Umbilical cord (tissue), 1 donor: ENCODE measurements at regions not wholly inside any gene's neighbourhood (a gene's known extent, or its start where the extent isn't known, plus 50 kb on each side); places are given as distances from the start of the nearest gene placed in this dataset.

Source experiments
- DNase-seq: peaks from one replicate; pipeline ENCODE4 v3.0.0-alpha.2; 2015; ENCODE audit warnings: low spot score

- DNase-seq, result peak; percentile 43
These were observed 231.7 kb upstream of the AJAP1 start for GRCh38 chr1:4422504-4423289.

- no peak for DNase-seq
These were observed 230.2 kb upstream of the AJAP1 start for GRCh38 chr1:4424254-4424653.

DNA sequence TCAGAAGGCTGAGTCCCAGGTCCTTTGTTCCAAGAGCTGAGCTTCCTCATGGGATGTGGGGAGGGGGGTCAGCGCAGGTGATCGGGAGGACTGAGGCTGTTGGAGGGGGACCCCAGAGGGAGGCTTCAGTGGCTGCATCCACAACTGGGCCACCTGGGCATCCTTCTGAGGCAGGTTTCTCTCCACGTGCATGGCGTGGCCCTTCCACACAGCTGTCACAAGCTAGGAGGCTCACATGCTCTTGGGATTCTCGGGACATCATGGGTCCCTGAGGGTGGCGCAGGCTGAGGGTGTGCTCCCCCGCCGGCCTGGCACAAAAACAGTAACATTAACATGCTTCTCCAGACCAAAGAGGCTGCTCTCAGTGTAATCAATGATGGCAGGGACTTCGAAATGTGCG lies 229.6 kb upstream of the AJAP1 start:
- DNase-seq, result no peak

GRCh38 chr1:4425892-4426291 lies 228.5 kb upstream of the AJAP1 start:
- no peak for DNase-seq

- DNase-seq, result no peak
These were observed 225.7 kb upstream of the AJAP1 start for GRCh38 chr1:4428711-4429110.

GRCh38 chr1:4430406-4431365 lies 223.7 kb upstream of the AJAP1 start:
- DNase-seq, result no peak

- no peak for DNase-seq
These were observed 222.9 kb upstream of the AJAP1 start for GRCh38 chr1:4431491-4431890.

GRCh38 chr1:4433075-4433474 lies 221.3 kb upstream of the AJAP1 start:
- no peak for DNase-seq

DNA sequence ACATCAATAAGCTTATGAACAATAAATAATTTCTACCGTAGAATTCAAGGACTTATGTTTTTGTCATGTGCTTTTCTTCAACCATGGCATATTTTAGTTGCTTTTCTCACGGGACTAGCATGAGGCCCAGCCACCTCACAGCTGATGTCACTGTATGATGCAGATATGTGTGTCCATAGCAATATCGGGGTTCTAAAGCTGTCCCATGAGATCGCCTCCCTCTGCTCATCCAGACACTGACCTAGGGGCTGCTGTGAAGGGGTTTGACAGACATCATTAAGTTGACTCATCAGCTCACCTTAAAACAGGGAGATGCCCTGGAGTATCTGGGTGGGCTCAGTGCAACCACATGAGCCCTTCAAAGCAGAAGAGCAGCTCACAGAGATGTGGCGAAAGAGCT lies 210.3 kb upstream of the AJAP1 start:
- DNase-seq, result no peak

GRCh38 chr1:4447778-4448420 lies 206.5 kb upstream of the AJAP1 start:
- no peak for DNase-seq

DNA sequence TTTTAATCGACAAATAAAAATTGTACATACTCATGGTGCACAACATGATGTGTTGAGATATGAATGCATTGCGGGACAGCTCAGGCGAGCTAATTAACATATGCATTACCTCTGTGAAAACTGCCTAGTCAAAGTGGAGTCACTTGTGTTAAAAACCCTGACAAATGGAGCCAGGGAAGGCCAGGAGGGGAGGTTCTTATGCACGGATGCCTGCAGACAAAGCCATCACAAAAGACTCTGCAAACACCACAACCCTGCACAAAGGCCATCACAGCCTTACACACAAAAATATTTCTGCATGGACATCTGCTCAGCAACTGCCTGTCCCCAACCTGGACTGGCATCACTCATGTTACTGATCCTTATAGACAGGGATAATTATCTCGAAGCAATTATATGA lies 204.4 kb upstream of the AJAP1 start:
- no peak for DNase-seq

DNA sequence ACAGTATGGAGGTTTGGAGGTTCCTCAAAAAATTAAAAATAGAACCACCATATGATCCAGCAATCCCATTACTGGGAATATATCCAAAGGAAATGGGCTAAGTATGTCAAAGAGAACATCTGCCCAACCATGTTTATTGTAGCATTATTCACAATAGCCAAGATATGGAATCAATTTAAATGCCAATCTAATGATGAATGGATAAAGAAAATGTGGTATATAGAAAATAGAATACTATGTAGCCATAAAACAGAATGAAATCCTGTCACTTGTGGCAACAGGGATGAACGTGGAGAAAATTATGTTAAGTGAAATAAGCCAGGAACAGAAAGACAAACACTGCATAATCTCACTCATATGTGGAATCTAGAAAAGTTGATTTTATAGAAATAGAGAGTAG lies 201.7 kb upstream of the AJAP1 start:
- peak; percentile 27 for DNase-seq

GRCh38 chr1:4460052-4460451 lies 194.4 kb upstream of the AJAP1 start:
- DNase-seq, result no peak

GRCh38 chr1:4460651-4461050 lies 193.8 kb upstream of the AJAP1 start:
- no peak for DNase-seq

- DNase-seq, result no peak
These were observed 192.6 kb upstream of the AJAP1 start for GRCh38 chr1:4461726-4462290.

DNA sequence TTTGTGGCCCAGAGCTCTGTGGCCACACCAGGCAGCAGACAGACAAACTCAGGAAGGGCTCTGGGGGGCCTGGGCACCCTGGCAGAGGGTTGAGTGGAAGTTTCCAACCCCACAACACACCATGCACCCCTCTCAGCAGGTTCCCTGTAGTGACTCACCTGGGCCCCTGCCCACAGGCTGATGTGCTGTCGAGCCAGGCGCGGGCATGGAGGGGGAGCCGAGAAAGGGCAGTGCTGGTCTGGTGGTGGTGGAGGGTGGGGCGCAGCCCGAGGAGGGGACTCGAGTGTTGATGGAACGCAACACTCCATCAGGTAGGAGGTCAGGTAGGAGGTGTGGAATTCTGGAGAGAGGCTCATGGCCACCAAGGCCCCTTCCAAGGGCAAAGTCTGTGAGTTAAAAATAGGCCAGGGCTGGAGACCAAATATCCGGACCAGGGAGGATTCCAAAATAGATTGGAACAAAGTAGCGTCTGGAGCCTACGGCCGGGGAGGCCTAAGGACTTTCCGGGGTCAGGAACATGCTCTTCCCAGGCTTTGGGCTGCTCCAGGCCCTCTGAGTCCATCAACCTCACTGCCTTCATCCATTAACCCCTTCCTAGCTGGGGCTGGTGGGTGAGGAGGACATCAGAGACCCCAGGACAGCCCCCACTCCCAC lies 191.5 kb upstream of the AJAP1 start:
- no peak for DNase-seq

- no peak for DNase-seq
These were observed 190.8 kb upstream of the AJAP1 start for GRCh38 chr1:4463631-4464030.

GRCh38 chr1:4464478-4464877 lies 189.9 kb upstream of the AJAP1 start:
- DNase-seq, result no peak

GRCh38 chr1:4467241-4467640 lies 187.2 kb upstream of the AJAP1 start:
- no peak for DNase-seq

GRCh38 chr1:4468386-4468785 lies 186.0 kb upstream of the AJAP1 start:
- no peak for DNase-seq

DNA sequence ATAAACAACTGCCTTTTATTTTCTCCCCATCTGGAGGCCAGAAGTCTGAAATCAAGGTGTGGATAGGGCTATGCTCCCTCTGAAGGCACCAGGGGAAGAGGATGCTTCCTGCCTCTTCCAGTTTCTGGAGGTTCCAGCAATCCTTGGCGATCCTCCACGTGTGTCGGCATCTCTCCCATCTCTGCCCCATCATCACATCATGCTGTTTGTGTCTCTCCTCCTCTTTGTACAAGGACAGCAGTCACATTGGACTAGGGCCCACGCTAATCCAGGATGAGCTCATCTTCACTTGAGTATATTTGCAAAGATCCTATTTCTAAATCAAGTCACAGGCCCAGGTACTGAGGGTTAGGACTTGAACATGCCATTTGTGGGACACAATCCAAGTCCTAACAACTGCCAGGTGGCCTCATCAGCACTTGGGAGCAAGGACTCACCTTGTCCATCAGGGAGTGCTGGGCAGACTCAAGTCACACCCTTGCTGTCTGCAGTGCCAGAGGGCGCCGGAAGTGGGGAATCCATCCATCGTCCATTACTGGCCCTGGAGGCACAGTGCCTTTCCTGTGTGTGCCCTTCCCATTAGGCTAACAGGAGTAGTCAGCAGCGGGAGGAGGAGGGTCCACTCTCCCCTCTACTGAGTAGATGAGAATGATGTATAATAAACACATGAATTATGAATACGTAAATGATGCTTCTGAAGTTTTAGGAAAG lies 185.4 kb upstream of the AJAP1 start:
- DNase-seq, result no peak
